MM.1S (cell line): ENCODE measurements at regions not wholly inside any gene's neighbourhood (a gene's known extent, or its start where the extent isn't known, plus 50 kb on each side); places are given as distances from the start of the nearest gene placed in this dataset.

Experiments
- CTCF ChIP-seq: fragments of 300-600 bp; sonication (generic); IDR thresholded peaks from 2 replicates; pipeline ENCODE4 v1.5.1; 2016; ENCODE audit warnings: antibody characterized with exemption, low read length, mixed read lengths
- EZH2 ChIP-seq: fragments of 300-600 bp; sonication (generic); optimal IDR thresholded peaks from 2 replicates; pipeline ENCODE3; 2017; ENCODE audit warnings: low read depth, mild to moderate bottlenecking, antibody characterized with exemption, low read length, mixed read lengths

GRCh38 chr14:40219032-40219431 lies 786.8 kb upstream of the FBXO33 start:
- TF ChIP-seq CTCF (no peak), EZH2 (no peak)
